ENCODE measurements at regions not wholly inside any gene's neighbourhood (a gene's known extent, or its start where the extent isn't known, plus 50 kb on each side); places are given as distances from the start of the nearest gene placed in this dataset.

- ChIA-PET POLR2A (no interaction called here), CTCF (no interaction called here), RAD21 (ENCODE audit: unreplicated experiment) (no interaction called here), SMC1A (ENCODE audit: uncharacterized antibody, unreplicated experiment) (interaction anchor here (0.7 to 1.4 kb wide), 2 partner anchors 9 to 14 kb away, joined by 3 to 4 read pairs; no protein-coding TSS in a partner anchor)
- no peak overlapping the region for H2AFZ ChIP-seq (ENCODE audit: control insufficient read depth, low read depth, low read length)
- H3K79me2 ChIP-seq (ENCODE audit: control insufficient read depth, insufficient read depth, low read length): no peaks in the 10 kb centered on the region
- ATAC-seq: no peak
- no peak overlapping the region for H3K9ac ChIP-seq (ENCODE audit: control insufficient read depth, insufficient read depth, low read length)
- intact Hi-C loops (cut with micrococcal nuclease; ENCODE audit: unreplicated experiment): no loop called here
- no peak overlapping the region for H3K4me2 ChIP-seq (ENCODE audit: control insufficient read depth, insufficient read depth)
- no peak overlapping the region for H3K4me3 ChIP-seq
- H3K27me3 ChIP-seq (replicated peaks in 1 of 2; ENCODE audit: control insufficient read depth in 2 of 2, insufficient read depth in 2 of 2, low read length in 1 of 2): no peaks in the 10 kb centered on the region
- WGBS (ENCODE audit: insufficient coverage, insufficient replicate concordance, low lambda C conversion rate, missing lambda C conversion rate): 0% methylated on average over 1 of the region's 1 CpG
- H4K20me1 ChIP-seq (ENCODE audit: control insufficient read depth, insufficient read depth): no peaks in the 10 kb centered on the region
- H3K36me3 ChIP-seq (ENCODE audit: control insufficient read depth in 2 of 2, insufficient read depth in 2 of 2, low read length in 1 of 2): no peaks in the 10 kb centered on the region
- no peaks in the 10 kb centered on the region for H3K9me3 ChIP-seq (replicated peaks; ENCODE audit: control insufficient read depth, insufficient read depth, low read length)
- no peak overlapping the region for H3K27ac ChIP-seq (ENCODE audit: control insufficient read depth, insufficient read depth)
- FAIRE-seq: no peak
- H3K4me1 ChIP-seq (ENCODE audit: control insufficient read depth, insufficient read depth, low read length): no peaks in the 10 kb centered on the region
- no peak for TF ChIP-seq ZZZ3 (IDR thresholded peaks at IDR 0.05; ENCODE audit: control insufficient read depth, insufficient read length, low read depth)
- no peak for TF ChIP-seq PAX8 (IDR thresholded peaks at IDR 0.05)
- no peak for TF ChIP-seq POLR2AphosphoS2 (IDR thresholded peaks at IDR 0.05; ENCODE audit: low read depth, low read length)
- no peak for TF ChIP-seq MTA3 (IDR thresholded peaks at IDR 0.05; ENCODE audit: borderline replicate concordance, low read length)
- TF ChIP-seq YY1 (IDR thresholded peaks at IDR 0.05; ENCODE audit: low read depth, low read length): no peak
- TF ChIP-seq RAD21 (IDR thresholded peaks at IDR 0.05; ENCODE audit: insufficient read depth, low read depth, low read length): no peak
- TF ChIP-seq CBFB (IDR thresholded peaks at IDR 0.05; ENCODE audit: low read depth): no peak
- no peak for TF ChIP-seq PML (IDR thresholded peaks at IDR 0.05; ENCODE audit: low read length)
- TF ChIP-seq NFIC (IDR thresholded peaks at IDR 0.05; ENCODE audit: low read depth, low read length): no peak
- no peak for TF ChIP-seq ZNF622 (IDR thresholded peaks at IDR 0.05)
- no peak for TF ChIP-seq CBX5 (IDR thresholded peaks at IDR 0.05; ENCODE audit: low read depth)
- no peak for TF ChIP-seq DPF2 (IDR thresholded peaks at IDR 0.05)
- TF ChIP-seq USF2 (IDR thresholded peaks at IDR 0.05; ENCODE audit: borderline replicate concordance, low read depth, low read length): no peak
- no peak for TF ChIP-seq ZNF592 (IDR thresholded peaks at IDR 0.05)
- no peak for TF ChIP-seq RBBP5 (conservative IDR thresholded peaks at IDR 0.05)
- no peak for TF ChIP-seq ATF2 (IDR thresholded peaks at IDR 0.05; ENCODE audit: low read length)
- DNase-seq (ENCODE audit: low read depth, low spot score): no peak
- in situ Hi-C loops (cut with MboI): no loop called here
- no TSS peak for BruUV-seq (replicated peaks)
These were observed 217.0 kb upstream of the CXCR4 start for GRCh38 chr2:136334967-136335366.

All from GM12878 (cell line).